Breast epithelium (tissue), 4 donors: ENCODE measurements at regions not wholly inside any gene's neighbourhood (a gene's known extent, or its start where the extent isn't known, plus 50 kb on each side); places are given as distances from the start of the nearest gene placed in this dataset.
"Not testable (repeated sequence)": the region's sequence is repeated elsewhere in the genome, so short reads cannot be mapped to it uniquely, and the experiment has no call there.

Experiments used
- DNase-seq, 2 donors: peaks; one replicate each; pipeline ENCODE4 v3.0.0-alpha.2; 2019; ENCODE audit warnings: low spot score in 2 of 2
- H3K27ac ChIP-seq, 2 donors: fragments of 200-600 bp; sonication (generic) in 1 of 2; one replicate each; pipeline ENCODE4 v1.5.1; 2016 to 2019; ENCODE audit warnings: mild to moderate bottlenecking in 1 of 2
- H3K27me3 ChIP-seq, 2 donors: fragments of 200-600 bp; sonication (generic) in 1 of 2; one replicate each; pipeline versions ENCODE4 v1.5.1 to v1.6.0; 2017 to 2019; ENCODE audit warnings: control low read depth in 1 of 2, mild to moderate bottlenecking in 1 of 2
- H3K36me3 ChIP-seq: fragments of 200-600 bp; one replicate; pipeline ENCODE4 v1.5.1; 2019
- H3K4me1 ChIP-seq, 2 donors: fragments of 200-600 bp; sonication (generic); one replicate each; pipeline ENCODE4 v1.5.1; 2016 to 2019; ENCODE audit warnings: control low read depth in 1 of 2
- H3K4me3 ChIP-seq, 3 donors: fragments of 200-600 bp; sonication (generic); 1 replicate in 2 of 3; 2 replicates in 1 of 3; pipeline ENCODE4 v1.5.1; 2016 to 2019; ENCODE audit warnings: mild to moderate bottlenecking in 3 of 3, moderate library complexity in 2 of 3
- H3K9me3 ChIP-seq, 2 donors: fragments of 200-600 bp; sonication (generic) in 1 of 2; one replicate each; pipeline ENCODE4 v1.5.1; 2016 to 2019; ENCODE audit warnings: control low read depth in 1 of 2
- POLR2A ChIP-seq: fragments of 450-650 bp; IDR thresholded peaks from one replicate; pipeline ENCODE4 v1.6.1; 2016; ENCODE audit warnings: antibody characterized with exemption, mild to moderate bottlenecking, moderate library complexity
- POLR2AphosphoS5 ChIP-seq, 3 donors: sonication (generic); formaldehyde crosslinking; IDR thresholded peaks; one replicate each; pipeline ENCODE4 v1.6.1; 2017; ENCODE audit warnings: antibody characterized with exemption in 3 of 3
- intact Hi-C: fragments of 100-400 bp; cut with DNase I; formaldehyde crosslinking; loops from one replicate; pipeline ENCODE4 v1.15.1; 2023; ENCODE audit warnings: low total_unique reads
- TF ChIP-seq, protein P1 (sequence below), 3 donors: fragments of 450-650 bp; IDR thresholded peaks; one replicate each; pipeline ENCODE4 v1.5.1; 2016 to 2017; ENCODE audit warnings: antibody characterized with exemption in 3 of 3, mild to moderate bottlenecking in 3 of 3, moderate library complexity in 3 of 3

DNA sequence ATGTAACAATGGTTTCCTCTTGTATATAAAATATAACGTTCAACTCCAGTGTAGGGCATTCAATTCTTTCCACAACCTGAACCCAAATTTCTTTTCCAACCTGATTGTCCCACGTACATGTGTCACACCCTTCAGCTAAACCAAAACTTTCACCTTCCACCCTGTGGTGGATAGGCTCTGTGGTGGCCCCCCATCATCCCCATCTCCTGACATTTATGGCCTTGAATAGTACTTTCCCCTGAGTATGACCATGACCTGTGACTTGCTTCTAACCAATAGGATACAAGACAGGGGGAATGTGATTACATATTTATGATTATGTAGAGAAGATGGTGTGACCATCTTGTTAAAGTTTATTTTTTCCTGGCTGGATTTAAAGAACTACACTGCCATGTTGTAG is 377.0 kb downstream of the PTPRC start:
- no peaks in the 10 kb centered on the region for H3K9me3 ChIP-seq
- no peak for TF ChIP-seq POLR2AphosphoS5 (IDR thresholded peaks at IDR 0.05)
- no peak for TF ChIP-seq POLR2A
- TF ChIP-seq, protein P1, sequence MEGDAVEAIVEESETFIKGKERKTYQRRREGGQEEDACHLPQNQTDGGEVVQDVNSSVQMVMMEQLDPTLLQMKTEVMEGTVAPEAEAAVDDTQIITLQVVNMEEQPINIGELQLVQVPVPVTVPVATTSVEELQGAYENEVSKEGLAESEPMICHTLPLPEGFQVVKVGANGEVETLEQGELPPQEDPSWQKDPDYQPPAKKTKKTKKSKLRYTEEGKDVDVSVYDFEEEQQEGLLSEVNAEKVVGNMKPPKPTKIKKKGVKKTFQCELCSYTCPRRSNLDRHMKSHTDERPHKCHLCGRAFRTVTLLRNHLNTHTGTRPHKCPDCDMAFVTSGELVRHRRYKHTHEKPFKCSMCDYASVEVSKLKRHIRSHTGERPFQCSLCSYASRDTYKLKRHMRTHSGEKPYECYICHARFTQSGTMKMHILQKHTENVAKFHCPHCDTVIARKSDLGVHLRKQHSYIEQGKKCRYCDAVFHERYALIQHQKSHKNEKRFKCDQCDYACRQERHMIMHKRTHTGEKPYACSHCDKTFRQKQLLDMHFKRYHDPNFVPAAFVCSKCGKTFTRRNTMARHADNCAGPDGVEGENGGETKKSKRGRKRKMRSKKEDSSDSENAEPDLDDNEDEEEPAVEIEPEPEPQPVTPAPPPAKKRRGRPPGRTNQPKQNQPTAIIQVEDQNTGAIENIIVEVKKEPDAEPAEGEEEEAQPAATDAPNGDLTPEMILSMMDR (IDR thresholded peaks at IDR 0.05), result no peak
- DNase-seq, result no peak
- no peak overlapping the region for H3K4me3 ChIP-seq
- H3K4me1 ChIP-seq, result no peaks in the 10 kb centered on the region
- H3K27ac ChIP-seq, result no peak overlapping the region
- no peaks in the 10 kb centered on the region for H3K27me3 ChIP-seq
- intact Hi-C loops, result no loop called here
- H3K36me3 ChIP-seq, result no peaks in the 10 kb centered on the region

DNA sequence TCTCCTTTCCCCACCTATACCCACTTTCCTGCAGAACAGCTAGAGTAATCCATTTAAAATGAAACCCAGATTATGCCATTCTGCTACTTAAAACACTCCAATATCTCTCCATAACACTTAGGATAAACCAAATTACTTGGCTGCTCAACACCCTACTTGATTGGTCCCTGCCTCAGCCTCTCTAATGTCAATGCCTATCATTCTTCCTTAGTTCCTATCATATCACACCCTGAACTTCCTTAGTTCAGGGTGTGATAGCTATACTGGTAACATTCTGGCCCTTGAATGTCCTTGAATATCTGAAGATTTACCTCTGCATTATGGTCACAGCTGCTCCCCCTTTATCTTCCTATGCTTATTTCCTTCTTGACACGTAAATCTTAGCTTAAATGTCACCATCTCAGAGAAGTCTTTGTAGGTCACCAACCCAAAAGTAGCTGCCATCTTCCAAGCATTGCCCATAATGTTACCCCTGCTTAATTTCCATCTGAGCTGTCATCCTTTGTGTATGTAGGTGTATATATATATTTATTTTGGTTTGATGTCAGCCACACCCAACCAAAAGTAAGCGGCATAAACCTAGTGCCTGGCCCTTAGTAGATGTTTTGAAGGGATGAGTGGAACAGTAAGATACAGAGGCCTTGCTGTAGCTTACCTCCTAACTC is 379.8 kb downstream of the PTPRC start:
- no peak overlapping the region for H3K27ac ChIP-seq
- no peaks in the 10 kb centered on the region for H3K9me3 ChIP-seq
- no peaks in the 10 kb centered on the region for H3K4me1 ChIP-seq
- no peak for DNase-seq
- H3K27me3 ChIP-seq, result no peaks in the 10 kb centered on the region
- intact Hi-C loops, result no loop called here
- no peak for TF ChIP-seq POLR2A
- no peak overlapping the region for H3K4me3 ChIP-seq
- H3K36me3 ChIP-seq, result no peaks in the 10 kb centered on the region

DNA sequence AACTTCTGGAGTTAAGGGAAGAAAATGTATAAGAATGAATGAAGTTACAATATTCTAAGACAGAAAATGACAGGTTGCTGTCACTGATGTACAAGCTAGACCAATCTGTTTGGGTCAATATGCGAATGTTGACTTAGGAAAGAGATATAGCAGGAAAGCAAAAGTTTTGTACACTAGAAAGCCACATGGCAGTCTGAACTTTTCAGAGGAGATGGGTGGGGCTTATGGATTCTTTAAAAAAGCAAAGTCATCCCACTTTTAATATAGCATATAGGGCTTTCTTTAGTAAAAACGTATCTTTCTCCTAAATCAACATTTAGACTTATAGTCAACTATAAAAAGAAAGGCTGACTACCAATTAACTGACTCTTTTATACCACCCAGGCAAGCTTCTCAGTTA is 381.2 kb downstream of the PTPRC start:
- Histone ChIP-seq H3K4me1 (no peaks in the 10 kb centered on the region), H3K4me3 (no peak overlapping the region), H3K36me3 (no peaks in the 10 kb centered on the region), H3K27me3 (no peaks in the 10 kb centered on the region), H3K9me3 (no peaks in the 10 kb centered on the region), H3K27ac (no peak overlapping the region)
- TF ChIP-seq, protein P1 (IDR thresholded peaks at IDR 0.05), result no peak
- TF ChIP-seq POLR2AphosphoS5 (IDR thresholded peaks at IDR 0.05) (no peak), POLR2A (no peak)
- no peak for DNase-seq
- intact Hi-C loops, result no loop called here

DNA sequence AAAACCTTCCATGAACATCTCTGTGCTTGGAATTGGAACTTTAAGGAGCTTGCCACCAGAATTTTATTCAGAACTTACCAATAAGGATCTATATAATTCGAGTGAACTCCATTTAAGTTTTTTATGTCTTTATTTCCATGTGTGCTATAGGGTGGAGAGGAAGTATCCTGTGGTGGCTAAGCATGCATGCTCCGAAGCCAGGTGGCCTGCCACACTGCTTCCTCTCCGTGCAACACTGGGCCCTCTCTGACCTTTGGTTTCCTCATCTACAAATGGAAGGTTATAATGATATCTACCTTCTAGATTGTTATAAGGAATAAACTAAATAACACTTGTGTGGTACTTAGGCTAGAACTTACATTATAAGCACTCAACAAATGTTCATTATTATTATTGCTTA is 382.1 kb downstream of the PTPRC start:
- DNase-seq, result no peak
- H3K9me3 ChIP-seq, result no peaks in the 10 kb centered on the region
- TF ChIP-seq, protein P1 (IDR thresholded peaks at IDR 0.05), result no peak
- TF ChIP-seq POLR2A, result no peak
- no peak for TF ChIP-seq POLR2AphosphoS5 (IDR thresholded peaks at IDR 0.05)
- H3K4me1 ChIP-seq, result no peaks in the 10 kb centered on the region
- intact Hi-C loops, result no loop called here
- H3K4me3 ChIP-seq, result no peak overlapping the region
- H3K36me3 ChIP-seq, result no peaks in the 10 kb centered on the region
- no peak overlapping the region for H3K27ac ChIP-seq
- no peaks in the 10 kb centered on the region for H3K27me3 ChIP-seq

GRCh38 chr1:199029401-199029800 is 390.6 kb downstream of the PTPRC start:
- no peak for TF ChIP-seq POLR2A
- intact Hi-C loops, result no loop called here
- no peaks in the 10 kb centered on the region for H3K4me1 ChIP-seq
- peaks cover 0 to 3% of the 10 kb centered on the region in 2 donors for H3K9me3 ChIP-seq
- no peak overlapping the region for H3K4me3 ChIP-seq
- no peaks in the 10 kb centered on the region for H3K36me3 ChIP-seq
- H3K27ac ChIP-seq, result no peak overlapping the region
- H3K27me3 ChIP-seq, result no peaks in the 10 kb centered on the region
- DNase-seq, result no peak

- Histone ChIP-seq H3K27ac (no peak overlapping the region), H3K36me3 (no peaks in the 10 kb centered on the region), H3K4me3 (no peak overlapping the region), H3K4me1 (no peaks in the 10 kb centered on the region), H3K9me3 (peaks cover 0 to 3% of the 10 kb centered on the region in 2 donors), H3K27me3 (no peaks in the 10 kb centered on the region)
- TF ChIP-seq POLR2AphosphoS5 (IDR thresholded peaks at IDR 0.05), result no peak
- no peak for TF ChIP-seq POLR2A
- intact Hi-C loops, result no loop called here
- DNase-seq, result no peak
Observed at GRCh38 chr1:199029855-199030254, 391.0 kb downstream of the PTPRC start.

GRCh38 chr1:199030541-199030940 is 391.7 kb downstream of the PTPRC start:
- H3K9me3 ChIP-seq, H3K27me3 ChIP-seq, DNase-seq, H3K4me3 ChIP-seq, H3K36me3 ChIP-seq, H3K27ac ChIP-seq, H3K4me1 ChIP-seq, intact Hi-C loops: not testable (repeated sequence)

- DNase-seq, intact Hi-C loops: not testable (repeated sequence)
Observed at GRCh38 chr1:199031170-199031569, 392.3 kb downstream of the PTPRC start.

DNA sequence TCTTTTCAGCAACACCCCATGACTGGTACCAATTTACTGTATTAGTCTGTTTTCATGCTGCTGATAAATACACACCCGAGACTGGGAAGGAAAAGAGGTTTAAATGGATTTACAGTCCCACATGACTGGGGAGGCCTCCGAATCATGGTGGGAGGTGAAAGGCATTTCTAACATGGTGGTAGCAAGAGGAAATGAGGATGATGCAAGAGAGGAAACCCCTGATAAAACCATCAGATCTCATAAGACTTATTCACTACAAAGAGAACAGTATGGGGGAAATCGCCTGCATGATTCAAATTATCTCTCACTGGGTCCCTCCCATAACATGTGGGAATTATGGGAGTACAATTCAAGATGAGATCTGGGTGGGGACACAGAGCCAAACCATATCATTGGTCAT is 393.6 kb downstream of the PTPRC start:
- H3K27me3 ChIP-seq, intact Hi-C loops, DNase-seq, H3K9me3 ChIP-seq, H3K27ac ChIP-seq, H3K4me1 ChIP-seq, H3K36me3 ChIP-seq, H3K4me3 ChIP-seq: not testable (repeated sequence)

More at GRCh38 chr1:199031170-199031569, 392.3 kb downstream of the PTPRC start:
- H3K36me3 ChIP-seq, H3K9me3 ChIP-seq, H3K27ac ChIP-seq, H3K4me1 ChIP-seq, H3K4me3 ChIP-seq, H3K27me3 ChIP-seq: not testable (repeated sequence)
